HG02852 (cell line): ENCODE measurements at regions not wholly inside any gene's neighbourhood (a gene's known extent, or its start where the extent isn't known, plus 50 kb on each side); places are given as distances from the start of the nearest gene placed in this dataset.
"Not testable (repeated sequence)": the region's sequence is repeated elsewhere in the genome, so short reads cannot be mapped to it uniquely, and the experiment has no call there.

Experiments used
- ATAC-seq: cut with Tn5 transposase; IDR thresholded peaks from one replicate; pipeline ENCODE4 v1.9.1; 2021; ENCODE audit warnings: mild to moderate bottlenecking, moderate library complexity; ENCODE audit not compliant: unreplicated experiment

GRCh38 chr5:1958211-1959010 lies 75.7 kb upstream of the IRX4 start:
- ATAC-seq: no peak

GRCh38 chr5:1955586-1955985 lies 72.9 kb upstream of the IRX4 start:
- no peak for ATAC-seq

- ATAC-seq: not testable (repeated sequence)
Observed at GRCh38 chr5:1953710-1954109, 71.0 kb upstream of the IRX4 start.

GRCh38 chr5:1952444-1953099 lies 69.8 kb upstream of the IRX4 start:
- no peak for ATAC-seq

- ATAC-seq: no peak
Observed at GRCh38 chr5:1952021-1952420, 69.3 kb upstream of the IRX4 start.

GRCh38 chr5:1951165-1951816 lies 68.6 kb upstream of the IRX4 start:
- ATAC-seq: no peak

- no peak for ATAC-seq
Observed at GRCh38 chr5:1950708-1951103, 68.0 kb upstream of the IRX4 start.

- no peak for ATAC-seq
Observed at GRCh38 chr5:1950096-1950707, 67.5 kb upstream of the IRX4 start.

GRCh38 chr5:1949253-1949652 lies 66.5 kb upstream of the IRX4 start:
- no peak for ATAC-seq

- ATAC-seq: no peak
Observed at GRCh38 chr5:1948663-1949191, 66.0 kb upstream of the IRX4 start.

- no peak for ATAC-seq
Observed at GRCh38 chr5:1948111-1948510, 65.4 kb upstream of the IRX4 start.

GRCh38 chr5:1946776-1947175 lies 64.1 kb upstream of the IRX4 start:
- no peak for ATAC-seq

- ATAC-seq: no peak
Observed at GRCh38 chr5:1946122-1946677, 63.5 kb upstream of the IRX4 start.

- ATAC-seq: no peak
Observed at GRCh38 chr5:1945606-1946005, 62.9 kb upstream of the IRX4 start.

GRCh38 chr5:1944408-1944807 lies 61.7 kb upstream of the IRX4 start:
- no peak for ATAC-seq

GRCh38 chr5:1943481-1943880 lies 60.8 kb upstream of the IRX4 start:
- no peak for ATAC-seq

GRCh38 chr5:1942630-1943029 lies 59.9 kb upstream of the IRX4 start:
- ATAC-seq: no peak

- no peak for ATAC-seq
Observed at GRCh38 chr5:1942158-1942557, 59.4 kb upstream of the IRX4 start.

- ATAC-seq: no peak
Observed at GRCh38 chr5:1939256-1939655, 56.5 kb upstream of the IRX4 start.

GRCh38 chr5:1938310-1939000 lies 55.7 kb upstream of the IRX4 start:
- ATAC-seq: no peak
